Middle frontal gyrus (tissue), 1 donor: ENCODE measurements at regions not wholly inside any gene's neighbourhood (a gene's known extent, or its start where the extent isn't known, plus 50 kb on each side); places are given as distances from the start of the nearest gene placed in this dataset.
"Not testable (repeated sequence)": the region's sequence is repeated elsewhere in the genome, so short reads cannot be mapped to it uniquely, and the experiment has no call there.

Experiments used
- DNase-seq: peaks from one replicate; pipeline ENCODE4 v3.0.0-alpha.2; 2015; ENCODE audit warnings: low spot score; ENCODE audit errors: extremely low spot score

- no peak for DNase-seq
Observed at GRCh38 chr14:43877351-43877960, 629.6 kb downstream of the FSCB start.

DNA sequence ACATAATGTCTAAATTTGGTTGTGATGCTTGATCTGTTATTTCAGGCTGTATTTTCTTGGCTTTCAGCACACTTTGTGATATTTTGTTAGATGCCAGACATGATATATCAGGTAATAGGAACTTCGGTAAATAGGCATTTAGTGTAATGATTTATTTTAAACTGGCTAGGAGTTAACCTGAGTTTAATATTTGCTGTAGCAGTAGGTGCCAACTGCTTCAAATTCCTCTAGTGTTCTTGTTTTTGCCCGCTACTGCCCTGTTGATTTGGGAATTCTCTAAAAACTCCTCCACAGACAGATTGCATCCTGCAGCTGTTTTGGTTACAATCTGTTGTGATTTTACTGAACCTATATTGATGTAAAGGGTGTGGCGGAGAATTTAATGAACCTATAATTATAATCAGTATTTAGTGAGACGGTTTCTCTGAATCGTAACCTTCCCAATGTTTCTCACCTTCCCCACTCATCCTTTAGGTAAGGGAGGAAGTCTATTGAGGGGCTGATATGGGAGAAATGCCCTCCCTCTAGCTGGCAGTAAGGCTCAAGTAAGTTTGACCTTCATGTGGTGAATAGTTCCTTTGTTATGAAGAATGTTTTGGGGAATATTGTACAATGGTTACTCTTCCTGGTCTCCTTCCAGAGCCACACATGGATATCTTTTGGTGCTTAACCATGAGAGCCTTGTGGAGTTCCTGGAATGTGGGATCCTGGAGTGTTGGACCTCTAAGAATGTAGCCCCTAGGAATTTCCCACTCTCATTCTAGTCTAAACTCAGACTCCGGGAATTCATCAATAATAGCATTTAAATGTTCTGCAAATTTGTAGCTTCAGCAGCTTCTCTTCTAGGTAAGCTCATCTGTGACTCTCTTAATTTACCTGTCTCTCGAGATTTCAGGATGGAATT lies 634.1 kb downstream of the FSCB start:
- no peak for DNase-seq

DNA sequence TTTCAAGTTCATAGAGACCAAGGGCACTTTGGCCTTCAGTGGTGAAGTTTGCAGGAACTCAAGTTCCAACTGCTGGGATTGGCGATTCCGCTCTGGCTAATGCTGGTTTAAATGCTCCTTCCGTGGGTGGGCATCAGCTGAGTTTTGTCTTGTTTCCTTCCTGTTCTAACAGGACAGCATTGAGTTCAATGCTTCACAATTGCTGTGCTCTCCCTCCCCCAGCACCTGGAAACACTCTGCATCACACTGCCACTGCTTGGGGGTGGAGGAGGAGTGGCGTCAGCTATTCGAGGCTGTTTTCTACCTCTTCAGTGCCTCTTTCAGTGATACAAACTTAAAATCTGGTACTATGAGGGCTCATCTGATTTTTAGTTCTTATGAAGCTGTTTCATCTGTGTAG lies 634.9 kb downstream of the FSCB start:
- DNase-seq = no peak

DNA sequence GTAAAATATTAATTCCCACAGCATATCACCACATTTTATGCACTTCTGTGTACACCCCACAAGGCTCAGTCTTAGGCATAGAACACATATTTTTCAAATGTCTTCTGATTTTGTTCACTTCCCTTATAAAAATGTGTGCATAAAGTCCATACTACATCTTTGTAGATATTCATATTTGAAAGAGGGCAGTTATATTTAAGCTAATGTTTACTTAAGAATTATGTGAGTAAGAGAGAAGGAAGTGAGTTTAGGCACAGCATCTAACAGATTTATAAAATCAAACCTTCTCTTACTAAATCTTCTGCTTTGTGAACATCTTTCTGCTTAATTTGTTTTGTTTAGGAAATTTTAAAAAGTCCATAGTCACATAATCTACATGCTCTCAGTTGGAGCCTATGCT lies 648.1 kb downstream of the FSCB start:
- DNase-seq = no peak

GRCh38 chr14:43855556-43855955 lies 651.5 kb downstream of the FSCB start:
- DNase-seq = no peak

GRCh38 chr14:43853541-43853940 lies 653.5 kb downstream of the FSCB start:
- peak; percentile 13 for DNase-seq

DNA sequence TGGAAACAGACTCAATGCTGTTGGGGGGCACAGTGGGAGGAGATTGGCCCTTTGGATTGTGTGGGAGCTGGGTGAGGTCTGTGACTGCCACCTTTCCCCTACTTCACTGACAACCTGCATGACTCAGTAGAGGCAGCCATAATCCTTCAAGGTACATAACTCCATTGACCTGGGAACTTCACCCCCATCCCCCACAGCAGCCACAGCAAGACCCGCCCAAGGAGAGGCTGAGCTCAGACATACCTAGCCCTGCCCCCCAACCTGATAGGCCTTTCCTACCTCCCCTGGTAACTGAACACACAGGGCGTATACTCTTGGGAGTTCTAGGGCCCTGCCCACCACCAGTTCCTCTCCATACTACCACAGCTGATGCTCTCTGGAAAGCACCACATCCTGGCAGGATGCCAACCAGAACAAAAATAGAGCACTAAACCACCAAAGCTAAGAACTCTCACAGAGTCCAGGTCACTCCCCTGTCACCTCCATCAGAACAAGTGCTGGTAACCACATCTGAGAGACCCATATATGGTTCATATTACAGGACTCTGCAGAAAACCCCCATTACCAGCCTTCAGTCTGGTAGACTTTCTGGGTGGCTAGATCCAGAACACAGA lies 703.9 kb downstream of the FSCB start:
- no peak for DNase-seq

- peak; percentile 43 for DNase-seq
Observed at GRCh38 chr14:43795600-43796228, 711.4 kb downstream of the FSCB start.

GRCh38 chr14:43793579-43793978 lies 713.5 kb downstream of the FSCB start:
- no peak for DNase-seq

DNA sequence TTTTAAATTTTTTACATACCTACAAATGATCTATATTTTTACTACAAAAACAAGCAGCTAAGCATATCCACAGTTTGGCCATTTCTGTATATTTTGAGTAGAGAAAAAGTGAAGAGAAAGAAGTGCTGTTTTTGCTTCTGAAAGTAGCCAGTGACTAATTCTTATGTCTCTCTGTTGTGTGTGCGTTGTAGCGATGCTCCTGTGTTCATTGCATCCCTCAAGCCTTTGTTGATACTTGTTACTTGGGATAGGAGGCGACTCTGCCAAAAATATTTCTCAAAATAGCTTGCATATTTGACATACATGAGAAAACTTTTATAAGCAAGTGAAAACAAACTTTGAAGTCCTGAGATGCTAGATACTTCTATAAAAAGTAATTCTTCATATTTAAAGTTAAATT lies 714.1 kb downstream of the FSCB start:
- DNase-seq = no peak

GRCh38 chr14:43790681-43791080 lies 716.4 kb downstream of the FSCB start:
- no peak for DNase-seq

- no peak for DNase-seq
Observed at GRCh38 chr14:43789458-43789857, 717.6 kb downstream of the FSCB start.

GRCh38 chr14:43786066-43786762 lies 720.9 kb downstream of the FSCB start:
- no peak for DNase-seq

- not testable (repeated sequence) for DNase-seq
Observed at GRCh38 chr14:43784432-43784831, 722.7 kb downstream of the FSCB start.

GRCh38 chr14:43778937-43779639 lies 728.0 kb downstream of the FSCB start:
- no peak for DNase-seq

GRCh38 chr14:43778570-43778936 lies 728.5 kb downstream of the FSCB start:
- no peak for DNase-seq

DNA sequence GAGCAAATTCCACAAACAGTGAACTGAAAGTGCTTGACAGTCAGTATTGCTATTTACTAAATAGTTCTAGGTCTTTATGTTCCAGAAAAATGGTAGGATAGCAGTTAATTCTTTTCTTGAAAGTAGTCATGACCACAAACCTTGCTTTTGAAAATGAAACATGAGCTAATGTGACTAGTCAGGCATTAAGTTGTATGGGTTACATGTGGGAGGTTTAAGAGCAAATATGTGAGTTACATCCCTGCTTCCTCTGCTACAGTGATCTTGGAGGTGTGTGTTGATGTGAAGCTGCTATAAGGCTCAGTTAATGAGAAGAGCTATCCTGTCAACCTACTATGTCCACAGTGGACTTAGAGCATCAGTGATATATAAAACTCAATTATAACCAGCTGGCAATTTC lies 741.6 kb downstream of the FSCB start:
- DNase-seq = no peak

GRCh38 chr14:43764433-43764832 lies 742.6 kb downstream of the FSCB start:
- DNase-seq = no peak

DNA sequence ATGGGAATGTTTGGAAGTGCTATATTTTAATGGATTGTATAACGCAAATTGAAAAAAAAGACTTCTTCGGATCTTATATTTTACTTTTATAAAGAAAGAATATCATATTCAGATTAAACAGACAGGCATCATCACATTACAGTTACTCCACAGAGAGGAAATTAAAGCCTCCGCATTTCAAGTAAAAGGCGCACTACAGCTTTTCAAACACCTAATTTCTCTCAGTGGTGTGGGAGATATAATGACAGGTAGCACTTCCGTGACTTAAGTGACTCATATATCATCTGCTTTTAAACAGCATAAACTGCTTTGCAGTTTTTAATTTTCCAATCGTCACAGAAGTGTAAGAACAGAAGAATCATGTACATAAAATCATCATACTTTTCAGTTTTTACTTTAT lies 751.4 kb downstream of the FSCB start:
- DNase-seq = no peak

DNA sequence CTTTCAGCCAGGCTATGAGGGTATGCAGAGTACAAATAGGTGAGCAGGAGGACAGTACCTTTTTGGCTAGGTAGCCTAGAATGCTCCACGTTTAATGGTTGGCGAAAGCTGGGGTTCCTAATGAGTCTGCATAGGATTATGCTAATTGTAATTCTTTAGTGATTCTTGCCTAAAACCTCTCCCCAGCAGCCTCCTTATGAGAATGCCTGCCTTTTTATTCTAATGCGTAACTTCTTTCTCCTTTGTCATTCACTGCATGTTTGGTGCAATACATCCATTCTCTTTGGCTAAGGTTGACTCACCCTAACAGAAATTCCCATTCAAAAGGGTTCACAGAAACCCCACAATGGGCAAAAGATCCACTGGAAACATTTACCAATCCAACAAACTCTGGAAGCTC lies 752.2 kb downstream of the FSCB start:
- no peak for DNase-seq

- DNase-seq = no peak
Observed at GRCh38 chr14:43745746-43746145, 761.3 kb downstream of the FSCB start.
